ENCODE measurements at regions not wholly inside any gene's neighbourhood (a gene's known extent, or its start where the extent isn't known, plus 50 kb on each side); places are given as distances from the start of the nearest gene placed in this dataset.

DNA sequence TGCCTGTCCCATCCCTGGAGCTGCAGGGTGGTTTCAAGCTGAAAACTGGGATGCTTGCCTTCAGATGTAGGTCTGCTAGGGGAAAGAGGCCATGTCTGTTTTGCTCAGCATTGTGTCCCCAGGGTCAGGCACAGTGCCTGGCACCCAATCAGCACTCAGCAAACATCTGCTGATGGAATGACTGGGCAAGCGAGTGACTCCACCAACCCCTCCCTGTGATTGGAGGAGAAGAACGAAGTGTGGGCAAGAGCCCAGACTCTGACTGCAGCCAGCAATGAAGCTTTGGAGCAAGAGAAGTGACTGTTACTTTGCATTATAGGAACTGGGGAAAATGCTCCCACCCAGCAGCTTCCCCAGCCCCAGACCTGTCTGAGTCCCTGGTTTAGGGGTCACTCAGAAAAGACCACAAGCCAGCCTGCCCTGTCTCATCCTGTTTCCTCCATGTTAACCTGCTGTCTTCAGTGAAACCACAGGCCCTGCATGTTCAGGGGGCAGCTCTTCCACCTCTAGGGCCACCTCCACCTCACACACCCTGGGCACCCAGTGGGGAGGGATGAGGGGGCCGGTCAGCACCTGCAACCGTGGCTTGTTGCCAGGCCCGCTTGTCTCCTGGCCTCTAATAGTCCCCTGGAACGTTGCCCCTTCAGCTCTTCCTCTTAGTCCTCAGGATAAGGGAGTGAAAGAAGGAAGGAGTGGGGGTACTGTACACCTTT lies 147.4 kb downstream of the TRIM29 start:
- TF ChIP-seq CTCF (IDR thresholded peaks at IDR 0.05; ENCODE audit: insufficient read depth, low read depth, low read length) (no peak), EZH2 (IDR thresholded peaks at IDR 0.05; ENCODE audit: insufficient read depth, low read length) (no peak)

Data from astrocyte (in vitro differentiated cells and primary cell).